BJ (cell line): ENCODE measurements at regions not wholly inside any gene's neighbourhood (a gene's known extent, or its start where the extent isn't known, plus 50 kb on each side); places are given as distances from the start of the nearest gene placed in this dataset.

Experiments
- CTCF ChIA-PET: fragments of 350-600 bp; formaldehyde crosslinking; extraction: SDS; loops from one replicate; lab custom pipeline; 2021; ENCODE audit warnings: antibody characterized with exemption, inconsistent platforms; lab: Yijun Ruan, JAX
- POLR2A ChIA-PET: fragments of 300-600 bp; sonication (Branson Sonifier 250); formaldehyde crosslinking; extraction: SDS; loops from one replicate; lab custom pipeline; 2021; ENCODE audit warnings: antibody characterized with exemption; lab: Charles Lee
- DNase-seq: peaks from one replicate; pipeline ENCODE4 v3.0.0-alpha.2; 2011; ENCODE audit warnings: low read depth
- H3K27me3 ChIP-seq: 2 replicates; pipeline ENCODE4 v1.6.0; 2011; ENCODE audit warnings: low read length; ENCODE audit not compliant: control insufficient read depth, insufficient read depth
- H3K36me3 ChIP-seq: 2 replicates; pipeline ENCODE4 v1.5.1; 2011; ENCODE audit warnings: low read length; ENCODE audit not compliant: control insufficient read depth, insufficient read depth
- H3K4me3 ChIP-seq: 2 replicates; pipeline ENCODE4 v1.5.1; 2011; ENCODE audit warnings: low read depth, mild to moderate bottlenecking, control low read depth, low read length
- CTCF ChIP-seq: IDR thresholded peaks from 2 replicates; pipeline ENCODE4 v1.5.1; 2011; ENCODE audit warnings: low read depth, mild to moderate bottlenecking, control low read depth, inconsistent platforms, low read length, moderate library complexity; ENCODE audit not compliant: insufficient read depth

GRCh38 chr13:76086729-76087128 is 450.6 kb downstream of the LMO7 start:
- ChIA-PET CTCF (no interaction called here), POLR2A (no interaction called here)
- no peaks in the 10 kb centered on the region for H3K36me3 ChIP-seq
- no peaks in the 10 kb centered on the region for H3K27me3 ChIP-seq
- H3K4me3 ChIP-seq, result no peak overlapping the region
- no peak for DNase-seq
- no peak for TF ChIP-seq CTCF

GRCh38 chr13:76067850-76068249 is 431.7 kb downstream of the LMO7 start:
- POLR2A ChIA-PET, result no interaction called here
- no peak overlapping the region for H3K4me3 ChIP-seq
- no peaks in the 10 kb centered on the region for H3K36me3 ChIP-seq
- no peaks in the 10 kb centered on the region for H3K27me3 ChIP-seq
- no peak for TF ChIP-seq CTCF
- DNase-seq, result no peak
- CTCF ChIA-PET, result no interaction called here

- Histone ChIP-seq H3K27me3 (no peaks in the 10 kb centered on the region; the same call in 1 of the 2 replicates), H3K36me3 (no peaks in the 10 kb centered on the region), H3K4me3 (no peak overlapping the region)
- ChIA-PET POLR2A (no interaction called here), CTCF (interaction anchor here (0.6 kb wide), 1 partner anchor 208 kb away, joined by 3 read pairs; no protein-coding TSS in a partner anchor)
- TF ChIP-seq CTCF, result no peak
- DNase-seq, result no peak
Measured at GRCh38 chr13:76053181-76053580, 417.1 kb downstream of the LMO7 start.

- no peak for TF ChIP-seq CTCF
- DNase-seq, result no peak
- no peak overlapping the region for H3K4me3 ChIP-seq
- H3K27me3 ChIP-seq, result no peaks in the 10 kb centered on the region; the same call in 1 of the 2 replicates
- POLR2A ChIA-PET, result no interaction called here
- CTCF ChIA-PET, result interaction anchor here (1.2 kb wide), 1 partner anchor 423 kb away, joined by 3 read pairs; no protein-coding TSS in a partner anchor
- no peaks in the 10 kb centered on the region for H3K36me3 ChIP-seq
Measured at GRCh38 chr13:76049376-76049746, 413.2 kb downstream of the LMO7 start.

- no peak for TF ChIP-seq CTCF
- Histone ChIP-seq H3K27me3 (no peaks in the 10 kb centered on the region; the same call in 1 of the 2 replicates), H3K4me3 (no peak overlapping the region), H3K36me3 (no peaks in the 10 kb centered on the region)
- ChIA-PET CTCF (no interaction called here), POLR2A (no interaction called here)
- DNase-seq, result no peak
Measured at GRCh38 chr13:76048675-76049375, 412.7 kb downstream of the LMO7 start.
